ENCODE measurements at regions not wholly inside any gene's neighbourhood (a gene's known extent, or its start where the extent isn't known, plus 50 kb on each side); places are given as distances from the start of the nearest gene placed in this dataset.
"Not testable (repeated sequence)": the region's sequence is repeated elsewhere in the genome, so short reads cannot be mapped to it uniquely, and the experiment has no call there.

DNA sequence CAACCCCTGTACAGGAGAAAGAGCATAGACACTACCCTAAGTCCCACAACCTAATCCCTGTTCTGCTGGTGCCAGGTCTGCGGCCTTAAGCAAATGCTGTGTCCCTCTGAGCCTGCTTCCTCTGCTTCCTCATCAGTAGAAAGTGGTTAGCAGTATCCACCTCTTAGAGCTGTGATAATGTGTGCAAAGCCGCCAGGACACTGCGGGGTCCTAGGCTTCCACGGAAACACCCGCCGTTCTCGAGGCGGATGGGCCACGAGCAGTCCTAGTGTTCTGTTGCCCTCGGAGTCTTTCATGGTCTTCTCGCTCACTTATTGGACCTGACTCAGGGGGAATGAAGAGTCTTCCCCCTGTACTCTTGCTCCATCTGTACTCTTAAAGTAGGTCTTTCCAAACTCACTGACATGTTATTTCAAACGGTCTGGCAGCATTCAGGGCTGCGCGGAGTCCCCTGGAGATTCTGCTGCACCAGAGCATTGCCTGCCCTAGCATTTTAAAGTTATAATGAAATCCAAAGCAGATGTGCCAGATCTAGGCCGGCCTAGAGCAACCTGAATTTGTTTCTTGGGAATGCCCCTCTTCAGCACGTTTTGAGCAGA lies 107.2 kb upstream of the ZNF236 start:
- DNase-seq, result no peak

DNA sequence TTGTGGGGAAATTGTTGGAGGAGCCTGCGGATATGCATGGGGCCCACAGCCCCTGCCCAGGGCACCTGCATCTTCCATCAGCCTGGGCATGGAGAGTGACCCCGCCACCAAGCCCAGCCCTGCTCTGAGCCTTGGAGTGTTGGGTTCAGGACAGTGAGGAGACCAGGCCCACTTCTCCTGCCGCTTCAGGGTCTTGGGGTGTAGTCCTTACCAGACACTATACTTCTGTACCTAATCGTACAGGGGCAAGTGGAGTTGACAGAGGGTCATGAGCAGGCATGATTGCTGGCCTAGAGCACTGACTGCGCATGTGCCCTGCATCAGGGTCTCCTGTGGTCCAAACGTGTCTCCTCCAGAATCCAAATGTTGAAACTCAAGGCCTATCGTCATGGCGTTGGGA lies 108.9 kb upstream of the ZNF236 start:
- no peak for DNase-seq

DNA sequence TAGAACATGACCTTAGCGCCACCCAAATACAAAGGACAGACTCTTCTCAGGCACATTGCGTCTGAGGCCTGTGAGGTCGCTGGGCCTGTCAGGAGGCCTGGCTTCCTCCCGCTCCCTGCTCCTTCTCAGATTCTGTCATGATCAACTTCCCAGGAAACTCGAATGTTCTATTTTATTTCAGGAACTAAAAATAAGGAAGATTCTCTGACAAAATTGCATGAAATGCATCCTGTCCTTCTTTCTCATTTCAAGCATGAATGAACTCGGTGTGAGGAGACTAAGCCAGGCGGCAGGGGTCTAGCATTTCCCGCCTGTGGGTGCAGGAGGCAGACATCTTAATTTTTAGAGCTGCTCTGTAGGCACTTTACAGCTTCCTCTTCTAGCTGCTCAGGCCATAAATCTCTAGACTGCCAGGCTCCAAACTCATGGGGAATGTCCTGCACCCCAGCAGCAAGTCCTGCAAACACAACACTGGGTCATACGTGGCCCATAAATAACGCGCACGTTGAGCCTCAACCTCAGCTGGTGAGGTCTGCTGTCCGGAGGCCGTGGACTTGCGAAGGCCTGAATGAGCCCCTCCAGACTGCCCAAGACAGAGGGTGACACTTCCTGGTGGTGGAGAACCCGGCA lies 109.7 kb upstream of the ZNF236 start:
- DNase-seq, result no peak

DNA sequence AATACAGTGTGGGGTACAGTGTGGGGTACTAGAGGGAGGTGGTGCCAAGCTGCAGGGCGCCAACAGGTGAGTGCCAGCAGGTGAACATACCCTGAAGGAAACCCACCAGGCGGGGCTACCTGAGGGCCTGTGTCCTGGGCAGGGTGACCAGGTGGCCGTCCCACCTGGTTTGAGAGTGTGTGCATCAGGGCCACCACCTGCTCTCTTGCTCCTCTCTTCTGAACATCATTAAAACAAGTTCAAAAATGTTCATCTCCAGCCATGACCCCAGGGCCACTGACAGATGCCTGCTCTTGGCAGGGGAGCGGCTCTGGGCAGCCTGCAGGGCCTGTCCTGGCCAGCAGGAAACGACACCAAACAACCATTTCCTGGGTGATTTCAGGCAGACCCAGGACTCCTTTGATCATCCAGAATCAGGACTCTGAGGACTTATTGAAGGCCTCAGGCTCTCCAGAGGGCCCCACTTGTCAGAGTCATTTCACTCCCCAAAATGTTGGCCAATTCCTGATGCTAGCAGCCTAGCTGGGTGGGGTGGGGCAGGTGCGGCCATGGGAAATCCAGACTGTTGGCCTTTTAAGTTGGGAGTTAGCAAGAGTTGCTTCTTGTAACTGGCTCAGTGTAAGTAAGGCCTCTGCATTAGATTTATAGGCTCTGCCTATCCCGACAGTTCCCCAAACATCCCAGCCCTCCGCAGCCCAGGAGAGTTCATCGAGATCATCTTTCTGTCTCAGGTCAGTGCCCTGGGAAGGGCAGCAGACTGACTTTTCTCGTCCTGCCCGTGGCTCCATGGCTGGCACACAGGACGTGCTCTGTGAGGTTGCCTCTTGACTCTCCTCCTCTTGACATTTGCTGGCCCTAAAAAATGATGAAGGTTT lies 111.5 kb upstream of the ZNF236 start:
- no peak for DNase-seq

DNA sequence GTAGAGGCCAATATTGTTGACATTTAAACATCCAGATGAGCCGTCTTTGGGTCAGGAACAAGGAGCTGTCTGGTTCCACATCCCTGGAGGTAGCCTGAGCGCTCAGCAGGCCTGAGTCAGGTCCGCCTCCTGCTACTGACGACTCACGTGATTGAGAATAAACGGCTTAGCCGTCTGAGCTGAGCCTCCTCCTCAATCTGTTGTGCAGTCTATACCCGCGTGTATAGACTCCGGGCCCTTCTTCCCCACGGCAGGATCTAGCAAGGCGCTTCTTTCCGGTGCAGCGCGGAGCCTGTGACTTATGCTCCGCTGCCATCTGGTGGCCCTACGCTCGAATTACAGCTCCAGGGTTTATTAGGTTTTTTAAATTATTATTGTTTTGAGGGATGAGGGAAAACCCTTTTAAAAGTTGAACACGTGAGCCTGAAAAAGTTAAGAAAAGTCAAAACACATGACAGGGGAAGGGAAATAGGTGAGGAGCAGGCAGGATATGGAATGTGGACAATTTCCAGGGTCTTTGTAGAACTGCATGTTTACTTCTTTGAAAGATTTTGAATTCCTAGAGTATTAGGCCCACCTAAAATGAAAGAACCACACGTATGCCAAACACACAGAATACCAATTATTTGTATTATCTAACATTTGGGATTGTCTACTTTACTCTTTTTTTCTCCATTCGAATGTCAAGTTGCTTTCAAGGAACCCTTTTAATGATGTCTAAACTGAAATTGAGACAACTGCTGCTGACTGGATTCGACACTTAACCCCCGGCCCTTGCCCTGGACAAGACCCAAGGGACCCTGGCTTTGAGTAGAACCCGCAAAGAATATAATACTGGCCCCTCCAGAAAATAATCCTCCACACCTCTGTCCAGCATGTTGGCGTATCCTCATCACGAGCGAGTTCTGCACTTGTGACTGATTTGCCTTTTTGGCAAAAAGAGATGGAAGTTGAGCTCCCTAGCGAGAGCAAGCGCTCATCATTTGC lies 112.4 kb upstream of the ZNF236 start:
- DNase-seq, result no peak

DNA sequence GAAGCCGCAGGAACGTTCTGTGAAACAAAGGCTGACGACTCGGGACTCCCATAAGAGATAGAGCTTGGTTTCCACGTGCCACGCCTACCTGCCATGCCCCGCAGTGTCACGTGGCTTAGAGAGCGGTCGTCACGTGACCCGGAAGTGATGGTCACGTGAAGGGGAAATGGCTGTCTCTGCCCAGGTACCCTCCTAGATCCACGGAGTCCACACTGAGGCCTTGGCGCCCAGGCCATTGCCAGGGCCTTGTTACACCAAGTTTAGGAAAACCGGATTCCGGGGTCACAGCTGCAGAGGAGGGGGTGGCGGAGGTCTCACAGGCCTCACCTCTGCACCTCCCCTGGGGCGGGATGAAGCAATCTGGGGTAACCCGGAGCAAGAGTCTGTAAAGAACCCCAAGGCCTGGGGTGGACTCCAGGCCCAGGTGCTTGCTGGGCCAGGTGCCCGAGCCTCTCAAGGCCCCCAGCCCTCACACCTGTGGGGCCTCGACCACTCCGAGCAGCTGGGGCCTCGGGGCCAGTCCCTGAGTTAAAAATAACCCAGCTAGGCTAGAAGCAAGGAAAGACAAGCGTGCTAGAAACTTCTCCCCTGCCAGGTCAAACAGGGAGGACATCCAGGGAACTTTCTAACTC lies 113.5 kb upstream of the ZNF236 start:
- DNase-seq, result no peak

DNA sequence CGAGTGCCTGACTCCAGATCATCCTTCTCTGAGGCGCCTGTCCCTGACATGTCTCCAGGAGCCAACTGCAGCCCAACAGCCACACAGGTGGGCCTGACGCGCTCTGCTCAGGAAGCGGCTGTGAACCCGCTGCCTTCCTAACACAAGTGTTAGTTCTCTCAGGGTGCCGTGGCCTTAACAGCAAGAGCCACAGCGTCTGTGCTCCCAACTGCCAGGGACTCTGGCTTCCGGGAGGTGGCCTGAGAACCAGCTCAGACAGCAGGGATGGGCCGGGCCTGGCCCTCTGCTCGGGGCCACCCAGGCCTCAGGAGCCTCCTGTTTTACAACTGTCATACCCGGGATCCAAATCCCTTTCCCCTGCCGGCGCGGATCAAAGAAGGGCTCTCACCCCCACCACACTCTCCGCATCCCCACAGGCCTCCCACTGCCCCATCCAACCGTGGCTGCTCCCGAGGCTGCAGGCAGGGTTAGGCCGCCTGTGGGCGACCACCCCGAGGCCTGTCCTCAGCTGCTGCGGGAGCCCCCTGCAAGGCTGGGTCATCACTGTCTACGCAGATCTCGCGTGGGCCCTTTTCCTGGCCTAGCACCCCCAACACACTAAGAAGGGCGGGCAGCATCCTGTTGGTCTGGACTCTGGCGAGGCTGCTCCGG lies 114.2 kb upstream of the ZNF236 start:
- no peak for DNase-seq

DNA sequence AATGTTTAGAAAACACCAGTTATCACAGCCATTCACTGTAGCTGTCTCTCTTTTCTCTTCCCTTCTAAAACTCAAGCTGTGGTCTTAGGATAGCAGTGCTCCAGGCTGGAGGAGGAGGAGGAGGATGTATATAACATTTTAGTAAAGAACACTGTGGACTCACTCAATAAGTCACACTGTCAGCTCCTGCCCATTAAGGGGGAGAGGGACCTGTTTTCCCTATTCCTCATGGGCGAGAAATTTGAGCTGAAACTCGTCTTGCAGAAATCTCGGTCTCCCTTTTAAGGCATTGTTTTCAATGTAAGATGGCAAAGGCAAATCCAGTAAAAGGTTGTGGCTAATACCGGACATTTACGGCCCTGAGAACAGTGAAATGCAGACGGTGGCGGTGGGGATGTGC lies 114.8 kb upstream of the ZNF236 start:
- no peak for DNase-seq

DNA sequence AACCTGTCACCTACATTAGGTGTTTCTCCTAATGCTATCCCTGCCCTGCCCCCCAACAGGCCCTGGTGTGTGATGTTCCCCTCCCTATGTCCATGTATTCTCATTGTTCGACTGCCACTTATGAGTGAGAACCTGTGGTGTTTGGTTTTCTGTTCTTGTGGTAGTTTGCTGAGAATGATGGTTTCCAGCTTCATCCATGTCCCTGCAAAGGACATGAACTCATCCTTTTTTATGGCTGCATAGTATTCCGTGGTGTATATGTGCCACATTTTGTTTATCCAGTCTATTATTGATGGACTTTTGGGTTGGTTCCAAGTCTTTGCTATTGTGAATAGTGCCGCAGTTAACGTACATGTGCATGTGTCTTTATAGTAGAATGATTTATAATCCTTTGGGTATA lies 117.8 kb upstream of the ZNF236 start:
- not testable (repeated sequence) for DNase-seq

DNA sequence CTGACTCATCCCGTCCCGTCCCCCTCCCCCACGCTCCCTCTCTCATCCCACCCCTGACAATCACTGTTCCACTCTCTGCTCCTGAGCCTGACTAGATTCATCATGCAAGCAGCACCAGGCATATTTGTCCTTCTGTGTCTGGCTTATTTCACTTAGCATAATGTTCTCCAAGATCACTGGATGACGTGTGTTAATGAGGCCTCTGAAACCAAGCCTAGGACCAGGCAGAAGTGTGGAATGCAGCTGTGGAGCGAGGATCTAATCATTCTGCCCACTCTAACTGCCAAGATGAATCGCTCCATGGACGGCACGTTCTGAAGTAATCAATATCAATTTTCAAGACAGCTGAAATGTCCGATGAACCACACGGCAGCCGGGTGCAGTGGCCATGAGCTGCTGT lies 122.4 kb upstream of the ZNF236 start:
- DNase-seq, result no peak

DNA sequence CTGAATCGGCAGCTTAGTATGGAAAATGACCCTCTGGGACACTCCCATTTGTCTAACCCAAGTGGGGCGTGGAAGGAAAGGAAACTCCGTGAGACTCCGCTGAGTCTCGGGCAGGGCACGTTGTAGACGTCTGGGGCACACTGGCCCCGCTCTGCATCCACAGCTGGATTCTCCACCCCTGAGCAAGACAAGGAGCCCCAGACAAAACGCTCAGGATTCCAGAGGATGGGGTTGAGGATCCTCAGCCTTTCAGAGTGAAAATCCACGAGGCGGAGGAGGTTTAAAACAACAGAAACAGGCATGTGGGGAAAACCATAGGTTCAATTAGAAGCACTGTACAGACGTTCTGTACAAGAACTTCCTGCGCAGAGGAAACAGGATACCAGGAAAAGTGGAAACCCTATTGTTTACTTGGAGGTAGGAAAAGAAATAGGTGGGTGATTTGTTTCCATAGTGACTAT lies 124.9 kb upstream of the ZNF236 start:
- no peak for DNase-seq

DNA sequence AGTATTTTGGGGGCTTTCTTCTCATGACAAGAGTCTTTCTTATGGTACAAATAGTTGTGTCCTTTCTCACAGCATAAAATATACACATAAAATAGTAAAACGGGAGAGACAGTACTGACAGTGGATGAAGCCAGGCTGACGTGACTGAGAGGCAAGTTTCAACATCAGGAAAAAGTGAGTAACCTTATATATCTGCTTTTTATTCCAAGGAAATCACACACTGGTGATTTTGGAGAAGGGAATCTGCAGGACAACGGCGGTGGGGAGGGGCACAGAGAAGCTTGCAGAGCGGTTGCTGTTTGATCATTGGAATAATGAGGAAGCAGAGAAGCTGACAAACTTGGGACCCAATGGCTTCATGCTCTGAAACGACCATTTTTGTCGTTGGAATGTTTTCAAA lies 130.6 kb upstream of the ZNF236 start:
- no peak for DNase-seq

DNA sequence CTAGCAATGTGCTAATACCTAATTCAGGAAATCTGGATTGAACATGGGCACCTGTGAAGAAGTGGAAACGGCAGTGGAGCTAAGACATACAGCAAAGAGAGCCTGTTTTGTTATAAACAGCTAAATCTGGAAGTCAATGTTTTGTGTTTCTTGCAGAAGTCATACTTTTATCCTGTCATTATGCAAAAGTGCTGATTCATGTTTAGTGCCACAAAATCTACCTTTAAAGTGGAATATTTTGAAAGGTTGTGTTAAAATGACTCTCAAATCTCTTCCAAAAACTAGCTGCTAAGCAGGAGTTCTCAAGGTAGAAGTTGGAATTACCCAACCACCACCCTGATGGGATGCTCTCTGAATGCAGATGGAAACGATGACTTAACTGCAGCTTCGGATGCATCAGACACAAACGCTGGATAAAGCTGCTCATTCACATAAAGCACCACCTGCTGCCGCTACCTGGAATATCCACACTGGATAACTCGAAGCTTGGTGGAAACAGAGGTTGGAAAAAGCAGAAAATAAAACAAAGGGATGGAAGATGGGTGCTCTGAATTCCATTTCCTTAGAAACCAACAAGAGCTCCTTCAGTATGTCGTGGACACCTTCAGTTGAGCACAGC lies 132.6 kb upstream of the ZNF236 start:
- DNase-seq, result no peak

DNA sequence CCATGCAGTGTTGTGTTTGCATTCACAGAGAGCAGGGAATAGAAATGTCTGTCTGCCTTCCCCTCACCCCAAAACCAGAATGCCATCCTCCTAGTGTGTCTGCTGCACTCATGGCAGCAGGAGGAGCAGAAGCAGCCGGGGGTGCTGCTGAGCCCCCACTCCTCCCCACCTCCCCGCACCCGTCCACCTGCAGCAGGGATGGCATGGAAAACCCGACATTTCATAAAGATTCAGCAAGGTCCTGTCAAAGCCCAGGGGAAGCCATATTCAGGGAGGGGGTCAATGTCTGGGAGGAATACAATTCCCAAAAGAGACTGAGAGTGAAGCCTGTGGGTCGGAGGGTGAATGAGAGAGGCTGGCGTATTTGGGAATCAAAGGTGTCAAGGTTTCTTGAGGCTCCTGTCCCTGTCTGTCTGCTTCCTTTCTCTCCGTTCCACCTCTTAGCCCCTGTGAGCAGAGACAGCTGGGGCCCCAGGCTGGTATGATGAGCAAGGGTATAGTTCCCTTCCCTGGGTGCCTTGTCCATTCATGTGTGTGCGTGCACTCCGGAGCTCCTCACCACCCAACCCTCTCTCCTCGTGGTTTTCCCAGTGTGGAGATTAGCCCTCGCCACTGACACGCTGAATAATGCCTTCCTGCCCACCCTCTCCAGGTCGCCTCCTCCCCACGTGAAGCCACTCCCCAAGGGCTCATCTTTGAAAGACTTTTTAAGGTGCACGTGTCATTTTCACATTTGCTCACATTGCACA lies 133.5 kb upstream of the ZNF236 start:
- no peak for DNase-seq

DNA sequence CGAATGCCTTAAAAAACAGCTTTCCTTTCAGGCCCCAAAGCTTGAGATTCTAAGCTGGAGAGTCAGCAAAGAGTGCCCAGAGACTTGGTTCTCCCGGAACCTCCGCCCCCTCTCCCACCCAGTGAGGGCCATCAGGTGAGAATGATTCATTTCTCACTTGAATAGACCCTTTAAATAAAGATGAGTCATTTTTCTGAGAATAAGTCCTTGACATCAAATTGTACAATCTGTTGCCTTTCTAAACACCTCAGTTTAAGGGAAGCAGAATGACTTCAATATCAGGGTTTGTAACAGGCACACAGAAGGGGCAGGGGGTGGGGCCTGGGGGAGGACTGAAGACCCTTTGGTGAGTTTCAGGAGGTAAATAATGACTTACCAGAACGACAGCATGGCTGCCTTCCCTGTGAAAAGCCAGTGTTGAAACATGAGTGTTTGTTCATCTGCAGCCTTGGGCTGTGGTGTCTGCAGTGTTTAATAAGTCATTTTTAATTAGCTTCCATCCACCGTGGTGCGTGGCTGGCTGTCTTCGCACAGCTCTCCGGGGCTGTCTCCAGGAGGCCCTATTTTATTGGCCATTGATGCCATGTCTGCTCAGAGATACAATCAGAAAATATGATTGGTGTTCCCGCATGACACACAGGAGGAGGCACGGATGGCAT lies 134.9 kb upstream of the ZNF236 start:
- no peak for DNase-seq

DNA sequence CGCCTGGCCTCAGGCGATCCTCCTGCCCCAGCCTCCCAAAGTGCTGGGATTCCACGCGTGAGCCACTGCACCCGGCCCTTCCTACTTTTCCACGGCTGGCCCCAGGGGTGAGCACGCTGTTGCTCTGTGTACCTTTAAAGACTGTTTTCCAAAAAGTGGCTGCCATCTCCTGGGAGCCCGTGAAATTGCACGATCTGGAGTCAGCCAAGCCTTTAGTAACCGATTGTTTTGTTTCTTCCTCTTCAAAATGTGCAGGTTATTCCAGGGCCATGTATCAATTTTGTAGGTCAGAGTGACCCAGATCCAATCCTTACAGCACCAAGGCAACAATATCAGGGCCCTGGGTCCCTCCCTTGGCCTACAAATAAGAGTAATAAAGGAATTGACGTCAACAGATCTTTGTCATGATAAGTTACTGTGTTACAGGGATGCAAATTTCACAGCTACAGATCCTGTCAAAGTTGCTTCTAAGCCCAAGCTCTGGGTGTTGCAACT lies 135.6 kb upstream of the ZNF236 start:
- DNase-seq, result no peak

DNA sequence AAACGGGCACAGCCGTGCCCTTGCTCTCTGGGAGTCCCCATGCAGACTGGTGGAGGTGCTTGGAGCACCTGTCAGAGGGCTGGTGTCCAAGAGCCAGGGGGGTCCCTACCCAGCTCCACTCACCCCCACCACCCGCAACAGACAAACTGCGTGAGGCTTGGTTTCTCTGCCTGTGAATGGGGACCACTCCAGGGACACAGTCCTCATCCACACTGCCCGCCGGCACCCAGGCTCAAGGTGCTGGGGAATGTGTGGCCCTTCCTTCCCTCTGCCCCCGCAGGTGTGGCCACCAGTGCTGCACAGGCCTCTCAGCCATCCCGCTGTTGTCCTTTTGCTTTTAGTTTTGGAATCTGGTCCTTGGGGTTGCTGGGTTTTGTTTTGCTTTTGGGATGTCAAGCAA lies 136.5 kb upstream of the ZNF236 start:
- DNase-seq, result no peak

DNA sequence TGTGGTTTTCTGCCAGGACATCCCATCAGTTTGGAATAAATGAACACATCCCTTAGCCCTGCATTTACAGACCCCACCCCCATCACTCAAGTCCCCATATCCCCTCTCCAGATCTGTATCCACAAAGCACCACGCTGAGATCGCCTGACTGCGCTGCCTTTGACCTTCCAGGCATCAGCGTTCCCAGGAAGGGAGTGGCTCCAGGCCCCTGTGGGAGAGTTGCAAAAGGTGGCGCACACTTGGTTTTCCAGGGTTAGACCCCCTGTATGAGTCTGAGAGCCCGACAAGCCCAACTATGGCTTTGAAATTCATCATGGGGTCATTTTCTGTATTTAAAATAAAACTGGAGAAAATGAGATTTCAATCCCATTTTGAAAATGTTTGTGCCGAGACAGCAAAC lies 137.0 kb upstream of the ZNF236 start:
- no peak for DNase-seq

DNA sequence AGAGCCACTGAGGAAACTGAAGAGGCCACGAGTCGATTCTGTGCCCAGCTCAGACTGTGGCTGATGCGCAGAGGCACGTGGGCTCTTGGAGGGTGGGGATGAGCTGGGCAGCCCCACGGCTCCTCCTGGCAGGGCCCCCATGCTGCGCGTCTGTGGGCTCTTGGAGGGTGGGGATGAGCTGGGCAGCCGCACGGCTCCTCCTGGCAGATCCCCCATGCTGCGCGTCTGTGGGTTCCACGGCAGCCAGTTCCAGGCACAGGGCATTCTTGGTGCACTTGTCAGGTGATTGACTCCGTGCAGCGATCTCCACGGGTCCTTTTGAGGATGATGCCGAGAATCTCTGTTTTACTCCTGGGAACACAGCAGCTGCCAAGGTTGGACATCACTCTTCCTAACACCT lies 138.1 kb upstream of the ZNF236 start:
- DNase-seq, result no peak

DNA sequence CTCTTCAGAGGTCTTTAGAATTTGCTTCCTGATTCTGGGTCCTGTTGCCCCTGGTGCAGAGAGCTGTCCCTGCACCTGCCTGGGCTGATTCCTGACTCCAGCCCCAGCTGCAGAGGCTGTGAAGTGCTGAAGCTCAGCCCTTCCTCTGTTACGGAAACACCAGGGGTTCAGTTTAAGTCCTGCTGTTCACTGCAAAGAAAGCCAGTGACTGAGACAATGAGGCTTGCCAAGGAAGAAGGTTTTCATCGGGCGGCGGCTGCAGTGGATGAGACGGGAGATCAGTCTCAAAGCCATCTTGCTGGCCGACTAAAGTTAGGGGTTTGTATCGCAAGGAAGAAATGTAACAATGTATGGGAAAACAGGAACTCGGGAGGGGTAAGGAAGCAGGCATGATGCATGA lies 142.4 kb upstream of the ZNF236 start:
- DNase-seq, result no peak

All from 8988T (cell line).